WERI-Rb-1 (cell line): ENCODE measurements at regions not wholly inside any gene's neighbourhood (a gene's known extent, or its start where the extent isn't known, plus 50 kb on each side); places are given as distances from the start of the nearest gene placed in this dataset.

ENCODE experiments used
- DNase-seq: peaks from one replicate; pipeline ENCODE4 v3.0.0-alpha.2; 2020
- H3K27ac ChIP-seq: fragments of 250-450 bp; sonication (Bioruptor Pico); 2 replicates; pipeline ENCODE4 v1.5.1; 2020; ENCODE audit warnings: mild to moderate bottlenecking, moderate library complexity
- H3K27me3 ChIP-seq: fragments of 250-450 bp; sonication (Bioruptor Pico); 2 replicates; pipeline ENCODE4 v1.5.1; 2021; ENCODE audit warnings: mild to moderate bottlenecking, low read depth, moderate library complexity; ENCODE audit not compliant: insufficient read depth, severe bottlenecking
- H3K36me3 ChIP-seq: fragments of 250-450 bp; sonication (Bioruptor Pico); 2 replicates; pipeline ENCODE4 v1.5.1; 2020; ENCODE audit warnings: mild to moderate bottlenecking, moderate library complexity
- H3K4me3 ChIP-seq: 2 replicates; pipeline ENCODE4 v1.5.1; 2011; ENCODE audit warnings: low read depth, mild to moderate bottlenecking, control low read depth, low read length
- H3K9me3 ChIP-seq: fragments of 250-450 bp; sonication (Bioruptor Pico); 2 replicates; pipeline ENCODE4 v1.5.1; 2021; ENCODE audit warnings: mild to moderate bottlenecking, moderate library complexity; ENCODE audit not compliant: severe bottlenecking
- CTCF ChIP-seq: IDR thresholded peaks from 2 replicates; pipeline ENCODE4 v1.5.1; 2011; ENCODE audit warnings: low read depth, mild to moderate bottlenecking, control low read depth, inconsistent platforms, low read length

DNA sequence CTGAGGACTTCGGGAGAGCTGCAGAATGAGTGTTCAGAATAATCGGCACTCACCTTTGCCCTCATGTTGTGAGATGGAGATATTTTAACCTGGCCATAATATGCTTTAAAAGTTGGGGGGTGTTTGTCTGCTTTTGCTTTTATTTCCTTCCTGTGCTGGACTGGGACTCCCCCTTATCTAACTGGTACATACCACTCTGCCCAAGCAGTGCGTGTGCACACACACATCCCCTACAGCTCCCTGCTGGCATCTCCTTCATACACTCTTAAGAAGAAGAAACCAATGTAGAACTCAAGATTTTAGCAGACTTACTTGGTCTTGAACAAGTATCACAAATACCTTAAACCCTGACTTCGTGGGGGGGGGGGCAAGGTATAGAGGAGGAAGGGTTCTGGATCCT, 146.2 kb upstream of the DMRT1 start:
- Histone ChIP-seq H3K9me3 (no peaks in the 10 kb centered on the region), H3K27me3 (no peaks in the 10 kb centered on the region), H3K4me3 (no peak overlapping the region), H3K27ac (no peak overlapping the region), H3K36me3 (no peaks in the 10 kb centered on the region)
- DNase-seq, result no peak
- TF ChIP-seq CTCF, result no peak

DNA sequence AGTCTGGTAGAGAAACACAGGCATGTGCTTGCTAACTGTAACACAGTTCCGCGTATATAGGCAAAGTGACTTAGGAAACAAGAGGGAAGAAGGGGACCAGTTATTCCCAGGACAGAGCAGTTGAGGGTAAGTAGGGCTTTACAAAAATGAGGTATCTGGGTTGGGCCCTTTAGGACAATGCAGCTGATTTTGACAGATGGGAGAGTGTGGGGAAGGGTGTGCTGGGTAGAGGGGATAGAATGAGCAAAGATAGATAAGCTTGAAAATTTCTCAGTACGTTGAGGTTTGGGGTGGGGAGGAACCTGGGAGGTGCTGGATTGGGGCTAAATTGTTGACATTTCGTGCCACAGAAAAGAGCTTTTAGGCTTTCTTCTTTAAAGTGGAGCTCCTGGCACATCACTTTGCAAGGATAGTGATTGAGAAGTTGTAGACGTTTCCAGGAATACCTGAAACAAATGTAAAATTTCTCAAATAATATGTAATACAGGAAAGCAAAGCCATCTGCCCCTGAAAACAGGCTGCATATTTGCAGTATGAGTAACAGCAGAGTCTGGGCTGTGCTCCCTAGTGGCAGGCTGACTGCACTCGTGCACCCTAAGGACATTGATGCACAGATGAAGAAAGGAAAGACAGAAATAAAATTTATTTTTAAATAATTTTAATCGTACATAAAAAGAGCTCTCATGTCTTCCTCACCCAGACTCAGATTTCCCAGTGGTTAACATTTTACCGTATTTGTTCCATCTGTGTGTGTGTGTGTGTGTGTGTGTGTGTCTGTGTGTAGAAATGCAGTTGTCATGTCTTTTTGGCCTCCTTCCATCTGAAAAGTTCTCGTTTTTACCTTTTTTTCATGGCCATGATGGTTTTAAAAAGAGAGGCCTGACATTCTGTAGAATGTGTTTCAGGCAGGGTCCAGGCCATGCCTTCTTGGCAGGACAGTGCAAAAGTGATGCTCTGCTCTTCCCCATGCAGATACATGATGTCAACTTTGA, 144.9 kb upstream of the DMRT1 start:
- no peak overlapping the region for H3K4me3 ChIP-seq
- no peaks in the 10 kb centered on the region for H3K36me3 ChIP-seq
- no peak for DNase-seq
- H3K27me3 ChIP-seq, result no peaks in the 10 kb centered on the region
- TF ChIP-seq CTCF, result no peak
- no peak overlapping the region for H3K27ac ChIP-seq
- H3K9me3 ChIP-seq, result no peaks in the 10 kb centered on the region

DNA sequence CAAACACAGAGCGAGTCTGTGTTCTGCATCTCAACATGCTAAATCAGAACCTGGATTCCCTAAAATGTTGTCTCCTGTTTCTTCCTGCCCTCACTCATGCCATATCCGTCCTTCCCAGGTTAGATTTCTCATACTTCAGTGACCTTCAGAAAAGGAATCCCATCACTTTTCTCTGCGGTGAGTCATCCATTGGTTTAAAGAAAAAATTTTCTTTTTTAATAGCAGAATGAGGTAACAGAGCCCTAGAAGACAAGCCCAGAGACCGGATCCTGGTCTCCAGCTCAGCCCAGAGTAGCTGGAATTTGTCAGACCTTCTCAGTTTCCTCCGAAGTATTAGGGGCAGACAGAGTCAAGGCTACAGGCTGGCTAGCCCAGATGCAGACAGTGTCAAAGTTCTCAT, 143.2 kb upstream of the DMRT1 start:
- Histone ChIP-seq H3K27ac (no peak overlapping the region), H3K27me3 (no peaks in the 10 kb centered on the region), H3K4me3 (no peak overlapping the region), H3K9me3 (no peaks in the 10 kb centered on the region), H3K36me3 (no peaks in the 10 kb centered on the region)
- no peak for TF ChIP-seq CTCF
- no peak for DNase-seq

GRCh38 chr9:698954-699353, 142.5 kb upstream of the DMRT1 start:
- Histone ChIP-seq H3K27ac (no peak overlapping the region), H3K4me3 (no peak overlapping the region), H3K9me3 (no peaks in the 10 kb centered on the region), H3K36me3 (no peaks in the 10 kb centered on the region; the same call in 1 of the 2 replicates), H3K27me3 (no peaks in the 10 kb centered on the region)
- DNase-seq, result no peak
- TF ChIP-seq CTCF, result no peak

DNA sequence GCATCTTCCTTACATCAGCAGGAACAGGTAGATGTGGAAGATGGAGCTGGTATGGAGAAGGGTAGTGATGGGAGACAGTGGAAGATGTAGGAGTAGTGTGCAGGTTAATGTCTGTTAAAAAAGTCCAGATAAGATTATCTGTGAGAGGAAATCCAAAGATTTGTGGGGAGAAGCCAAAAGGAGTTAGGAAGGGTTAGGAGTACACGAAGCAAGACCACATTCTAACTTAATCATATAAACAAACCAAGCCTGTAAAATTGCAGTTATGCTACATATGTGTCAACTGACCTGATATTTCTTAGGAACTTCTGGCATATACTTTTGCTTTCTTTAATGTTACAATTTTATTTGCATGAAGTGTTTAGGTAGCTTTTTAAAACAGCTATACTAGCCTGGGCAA, 142.1 kb upstream of the DMRT1 start:
- H3K27ac ChIP-seq, result no peak overlapping the region
- TF ChIP-seq CTCF, result no peak

More for the DNA sequence above, 142.1 kb upstream of the DMRT1 start:
- Histone ChIP-seq H3K36me3 (no peaks in the 10 kb centered on the region; the same call in 1 of the 2 replicates), H3K9me3 (no peaks in the 10 kb centered on the region), H3K27me3 (no peaks in the 10 kb centered on the region), H3K4me3 (no peak overlapping the region)
- DNase-seq, result no peak
